PC-9 (cell line): ENCODE measurements at regions not wholly inside any gene's neighbourhood (a gene's known extent, or its start where the extent isn't known, plus 50 kb on each side); places are given as distances from the start of the nearest gene placed in this dataset.

Experiments
- CTCF ChIP-seq: fragments of 200-600 bp; sonication (generic); conservative IDR thresholded peaks from 2 replicates; pipeline ENCODE4 v1.6.1; 2017; ENCODE audit warnings: mixed run types, antibody characterized with exemption, mild to moderate bottlenecking, moderate library complexity
- EZH2 ChIP-seq: fragments of 200-600 bp; sonication (generic); IDR thresholded peaks from 2 replicates; pipeline ENCODE4 v1.8.0; 2017; ENCODE audit warnings: antibody characterized with exemption, low read depth

- no peak for TF ChIP-seq CTCF
- TF ChIP-seq EZH2, result no peak
These were observed 373.3 kb upstream of the GALNT5 start for GRCh38 chr2:156884216-156884615.
